ENCODE measurements at regions not wholly inside any gene's neighbourhood (a gene's known extent, or its start where the extent isn't known, plus 50 kb on each side); places are given as distances from the start of the nearest gene placed in this dataset.

GRCh38 chr18:39178166-39178565, 1612.6 kb upstream of the CELF4 start:
- 72% methylated on average over 2 of the region's 2 CpGs for WGBS
- no peak overlapping the region for H3K9ac ChIP-seq (ENCODE audit: low read depth in 1 of 2, low read length in 2 of 2)

More at GRCh38 chr18:39178166-39178565, 1612.6 kb upstream of the CELF4 start:
- Histone ChIP-seq H3K4me3 (ENCODE audit: low read depth in 1 of 3, low read length in 3 of 3) (no peak overlapping the region), H3K4me1 (ENCODE audit: control insufficient read depth in 4 of 4, insufficient read depth in 4 of 4, low read length in 3 of 4) (no peaks in the 10 kb centered on the region), H3K9me3 (ENCODE audit: control insufficient read depth in 4 of 4, low read length in 3 of 4) (no peaks in the 10 kb centered on the region), H3K27me3 (ENCODE audit: control insufficient read depth in 4 of 4, insufficient read depth in 4 of 4, low read length in 3 of 4) (no peaks in the 10 kb centered on the region), H3K36me3 (ENCODE audit: control insufficient read depth in 4 of 4, insufficient read depth in 3 of 4, low read depth in 1 of 4, low read length in 3 of 4) (no peaks in the 10 kb centered on the region), H3K27ac (ENCODE audit: low read depth in 1 of 2, low read length in 2 of 2) (no peak overlapping the region)
- no peak for DNase-seq (ENCODE audit: low spot score)
- TF ChIP-seq ZBTB33 (IDR thresholded peaks at IDR 0.05) (no peak), ATF3 (IDR thresholded peaks at IDR 0.05) (no peak), JUND (IDR thresholded peaks at IDR 0.05) (no peak), HNF4A (conservative IDR thresholded peaks at IDR 0.05) (no peak), SP1 (IDR thresholded peaks at IDR 0.05) (no peak), FOXA2 (IDR thresholded peaks at IDR 0.05) (no peak), RAD21 (IDR thresholded peaks at IDR 0.05) (no peak), CTCF (IDR thresholded peaks at IDR 0.05; ENCODE audit: low read depth, low read length, missing input control) (no peak), NR2F2 (IDR thresholded peaks at IDR 0.05) (no peak), TAF1 (conservative IDR thresholded peaks at IDR 0.05) (no peak), RXRA (IDR thresholded peaks at IDR 0.05) (no peak), HNF4G (IDR thresholded peaks at IDR 0.05) (no peak), REST (IDR thresholded peaks at IDR 0.05) (no peak), MAX (IDR thresholded peaks at IDR 0.05) (no peak), GABPA (IDR thresholded peaks at IDR 0.05 in 1 of 2, conservative IDR thresholded peaks at IDR 0.05 in 1 of 2) (no peak), EGR1 (IDR thresholded peaks at IDR 0.05; ENCODE audit: low read depth in 2 of 2) (no peak), FOXA1 (IDR thresholded peaks at IDR 0.05) (no peak)

Measured in liver (tissue), 8 donors.